Right hindlimb (tissue), 1 donor: ENCODE measurements at regions not wholly inside any gene's neighbourhood (a gene's known extent, or its start where the extent isn't known, plus 50 kb on each side); places are given as distances from the start of the nearest gene placed in this dataset.

Source experiments
- DNase-seq: peaks from one replicate; pipeline ENCODE4 v3.0.0-alpha.2; 2018

DNA sequence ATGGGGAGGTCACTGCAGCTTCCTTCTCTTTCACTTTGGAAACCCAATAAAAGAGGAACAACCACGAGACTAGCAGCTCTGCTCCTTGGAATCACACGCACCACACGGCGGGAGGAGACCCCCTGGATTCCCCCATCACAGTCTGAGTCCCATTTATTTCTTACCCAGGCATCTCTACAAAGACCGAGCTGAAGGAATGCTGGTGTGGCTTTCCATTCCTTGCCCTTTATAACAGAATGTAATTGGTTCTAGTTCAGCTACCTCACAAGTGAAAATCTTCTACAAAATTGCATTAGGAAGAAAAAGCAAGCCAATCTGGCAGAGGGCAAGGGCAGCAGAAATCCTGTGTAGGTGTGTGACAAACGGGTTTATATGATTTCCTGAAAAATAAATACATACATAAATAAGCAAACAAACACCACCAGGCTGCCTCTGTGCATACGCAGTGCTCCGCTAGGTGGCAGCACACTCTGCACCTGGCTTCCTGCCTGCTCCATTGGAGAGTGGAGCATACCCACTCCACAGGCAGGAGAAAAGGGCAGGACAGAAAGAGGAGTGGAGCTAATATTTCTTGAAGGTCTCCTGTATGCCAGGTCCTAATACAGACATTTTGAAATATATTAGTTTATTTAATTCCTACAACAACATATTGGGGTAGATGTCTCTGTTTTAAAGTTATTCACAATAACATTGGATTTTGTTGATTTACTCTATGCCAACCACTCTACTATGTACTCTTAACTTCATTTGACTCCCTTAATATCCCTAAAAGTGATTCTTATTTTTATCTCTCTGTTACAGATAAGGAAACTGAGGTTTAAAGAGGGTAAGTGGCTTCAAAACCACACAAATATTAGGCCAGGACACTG lies 673.1 kb downstream of the KCNA4 start:
- DNase-seq = peak; percentile 52

DNA sequence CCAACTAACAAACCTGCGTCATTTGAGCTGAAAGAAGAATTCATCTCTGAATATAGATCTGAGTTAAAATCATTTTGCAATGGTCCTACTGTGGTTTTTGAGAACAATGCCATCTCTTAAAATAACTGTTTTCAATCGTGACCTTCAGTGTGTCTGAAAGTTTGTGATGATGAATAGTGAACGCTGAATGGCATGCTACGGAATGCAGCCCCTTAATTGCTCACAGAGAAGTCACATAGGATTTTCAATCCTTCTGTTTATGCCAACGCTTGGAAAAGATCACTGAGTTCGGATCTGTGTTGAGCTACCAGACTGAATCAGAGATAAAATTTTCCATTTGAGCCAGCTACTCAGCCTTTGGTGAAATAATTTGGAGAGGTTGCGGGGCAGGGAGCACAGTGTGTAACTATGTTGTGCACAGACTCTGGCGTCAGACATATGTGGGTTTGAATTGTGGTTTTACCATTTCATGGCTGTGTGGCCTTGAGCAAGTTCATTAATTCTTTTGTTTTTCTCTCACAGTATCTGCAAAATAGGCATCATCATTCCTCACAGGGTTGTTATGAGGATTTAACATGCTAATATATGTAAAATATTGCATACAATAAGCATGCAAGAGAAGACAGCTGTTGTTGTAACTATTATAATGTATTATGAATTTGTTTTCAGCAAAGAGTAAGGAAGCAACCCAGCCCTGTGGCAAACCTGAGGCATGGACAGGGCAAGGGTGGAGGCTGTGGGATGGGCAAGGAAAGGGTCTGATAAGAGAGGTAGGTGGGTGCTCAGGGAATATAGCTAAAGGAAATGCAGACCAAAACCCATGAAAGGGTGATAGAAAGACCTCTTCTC lies 679.9 kb downstream of the KCNA4 start:
- DNase-seq = no peak

DNA sequence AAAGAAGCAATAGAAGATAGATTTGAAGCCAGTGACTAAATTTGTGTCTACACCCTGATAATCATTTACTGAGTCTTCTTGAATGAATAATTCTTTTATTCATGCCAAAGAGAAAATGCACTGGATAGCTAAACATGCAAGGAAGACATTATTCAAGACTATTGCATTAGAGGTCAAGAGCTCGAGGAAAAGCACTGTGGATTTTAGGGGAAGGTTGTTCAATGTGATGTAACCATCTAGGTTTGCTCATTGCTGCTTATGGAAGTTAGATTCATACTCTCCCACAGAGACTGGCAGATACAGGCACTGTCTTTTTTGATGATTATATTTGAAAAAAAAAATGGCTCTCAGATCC lies 682.1 kb downstream of the KCNA4 start:
- DNase-seq = no peak

DNA sequence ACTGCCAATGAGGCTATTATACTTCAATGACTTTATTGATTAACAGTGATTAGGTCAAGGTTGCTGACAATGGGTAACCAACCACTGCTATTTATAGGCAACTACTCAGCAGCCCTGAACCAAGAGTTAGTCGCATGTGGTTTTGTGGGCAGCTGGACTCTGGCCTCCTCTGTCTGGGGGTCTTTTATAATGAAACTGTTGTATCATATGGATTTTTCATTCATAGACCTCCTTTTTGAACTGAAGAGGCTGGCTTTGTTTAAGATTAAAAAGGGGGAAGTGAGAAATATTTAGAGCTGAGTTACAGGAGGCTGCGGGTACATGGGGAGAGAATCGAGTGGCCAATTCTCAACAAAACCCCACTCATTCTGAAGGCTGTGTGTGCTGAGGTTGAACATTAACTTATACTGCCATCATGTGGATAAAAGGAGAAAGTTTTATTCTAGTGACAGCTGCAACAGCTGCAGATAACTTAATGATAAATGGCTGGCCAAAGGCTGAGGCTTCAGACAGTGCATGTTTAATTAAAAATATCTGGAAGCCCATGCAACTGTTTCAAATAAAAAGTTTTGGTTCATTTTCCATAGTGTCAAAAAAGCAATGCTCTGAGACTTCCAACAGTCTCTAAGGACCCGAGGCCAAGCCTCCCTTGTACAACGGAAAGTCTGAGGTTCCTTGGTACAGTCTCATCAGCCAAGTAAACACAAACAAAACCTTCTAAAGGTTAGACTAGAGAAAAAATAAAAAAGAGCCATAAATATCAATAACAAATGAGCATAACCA lies 682.6 kb downstream of the KCNA4 start:
- DNase-seq = no peak

DNA sequence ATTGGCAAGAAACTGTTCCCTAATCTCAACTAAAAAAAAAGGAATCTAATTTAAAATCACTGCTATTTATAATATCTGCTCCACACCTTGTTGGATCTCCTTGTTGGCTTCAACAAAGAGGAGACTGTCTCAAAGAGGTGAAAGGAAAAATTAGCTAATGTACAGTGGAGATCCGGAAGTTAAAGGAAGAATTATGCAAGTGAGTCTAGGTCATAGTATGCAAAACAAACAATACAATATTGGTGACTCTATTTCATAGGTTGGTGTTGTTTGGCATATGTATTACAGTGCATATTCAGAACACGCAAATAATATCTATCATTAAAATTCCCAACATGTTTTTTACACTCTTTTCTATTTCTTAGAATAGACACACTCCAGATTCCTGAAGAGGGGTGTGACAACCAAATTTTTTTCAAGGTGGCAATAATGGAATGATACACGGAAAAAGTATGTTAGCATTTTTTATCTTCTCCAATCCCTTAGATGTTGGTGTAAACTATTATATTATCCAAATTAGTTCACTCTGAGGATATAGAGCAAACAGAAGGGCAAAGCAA lies 685.3 kb downstream of the KCNA4 start:
- DNase-seq = no peak

DNA sequence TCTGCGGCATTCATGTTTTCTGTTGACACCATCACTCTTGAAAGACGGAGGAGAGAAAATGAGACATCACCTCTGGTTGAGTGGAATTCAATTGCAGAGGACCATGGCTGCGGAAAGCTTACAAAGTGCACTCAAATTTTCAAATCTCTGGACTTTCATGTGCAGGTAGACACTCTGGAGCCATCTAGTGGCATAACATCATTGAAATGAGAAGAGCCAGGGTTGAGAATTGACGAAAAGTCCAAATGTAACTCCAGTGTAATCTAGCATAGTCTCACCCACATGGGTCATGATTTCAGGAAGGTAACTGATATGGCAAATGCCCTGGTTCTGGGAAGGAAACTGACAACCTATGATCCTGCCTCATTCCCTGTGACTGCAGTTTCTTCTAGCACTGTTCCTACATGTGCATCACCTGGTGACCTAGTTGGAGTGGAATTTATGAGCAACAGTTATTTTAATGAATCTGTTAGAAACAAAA lies 687.8 kb downstream of the KCNA4 start:
- no peak for DNase-seq

DNA sequence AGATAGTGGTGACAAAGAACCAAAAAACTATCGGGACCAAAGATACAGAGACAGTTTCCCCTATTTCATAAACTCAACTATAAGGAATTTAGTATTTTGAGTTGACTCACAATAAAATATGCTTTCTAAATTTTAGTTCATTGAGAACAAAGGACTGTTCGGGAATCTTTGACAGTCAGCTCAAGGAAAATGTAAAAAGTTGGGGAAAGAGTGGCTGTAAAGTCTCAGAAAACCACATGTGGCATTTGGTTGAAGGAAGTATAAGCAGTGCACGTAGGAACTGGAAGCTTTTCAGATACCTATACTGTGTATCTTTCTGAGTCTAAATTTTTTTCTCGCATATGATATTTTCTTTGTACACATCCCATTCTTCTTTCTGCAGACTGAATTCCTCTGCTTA lies 688.9 kb downstream of the KCNA4 start:
- no peak for DNase-seq

DNA sequence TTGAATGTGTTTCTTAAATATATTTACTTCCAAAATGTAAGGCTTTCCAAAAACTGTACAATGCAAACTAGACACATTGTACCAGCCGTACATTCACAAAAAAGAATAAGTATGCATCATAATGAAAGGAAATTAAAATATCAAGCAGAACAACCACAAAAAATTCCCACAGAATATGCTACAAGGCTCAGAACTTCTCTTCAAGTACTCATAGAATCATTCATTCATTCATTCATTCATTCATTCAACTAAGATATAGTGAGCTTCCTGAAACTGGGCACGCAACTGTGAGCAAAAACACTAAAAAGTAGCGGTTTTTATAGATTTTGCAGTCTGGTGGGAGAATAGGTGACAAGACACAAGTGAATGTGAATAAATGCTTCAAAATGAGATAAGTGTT lies 690.1 kb downstream of the KCNA4 start:
- no peak for DNase-seq

DNA sequence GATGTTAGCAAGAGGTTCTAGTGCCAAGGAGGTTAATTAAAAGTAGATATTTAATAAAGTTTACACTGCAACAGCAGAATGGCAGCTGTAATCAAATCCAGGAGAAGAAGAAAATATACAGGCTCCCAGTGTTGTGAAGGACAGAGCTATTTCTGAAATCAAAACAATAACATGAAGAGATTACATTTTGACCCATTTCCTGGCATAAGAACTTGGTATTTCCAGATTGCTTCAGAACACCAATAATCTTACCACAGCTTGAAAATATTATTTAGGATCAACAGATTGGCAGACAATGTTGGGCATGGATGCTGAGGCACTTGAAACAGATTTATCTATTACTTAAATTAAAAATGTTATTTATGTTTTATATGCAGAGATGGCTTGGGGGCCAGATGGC lies 692.5 kb downstream of the KCNA4 start:
- DNase-seq = no peak

DNA sequence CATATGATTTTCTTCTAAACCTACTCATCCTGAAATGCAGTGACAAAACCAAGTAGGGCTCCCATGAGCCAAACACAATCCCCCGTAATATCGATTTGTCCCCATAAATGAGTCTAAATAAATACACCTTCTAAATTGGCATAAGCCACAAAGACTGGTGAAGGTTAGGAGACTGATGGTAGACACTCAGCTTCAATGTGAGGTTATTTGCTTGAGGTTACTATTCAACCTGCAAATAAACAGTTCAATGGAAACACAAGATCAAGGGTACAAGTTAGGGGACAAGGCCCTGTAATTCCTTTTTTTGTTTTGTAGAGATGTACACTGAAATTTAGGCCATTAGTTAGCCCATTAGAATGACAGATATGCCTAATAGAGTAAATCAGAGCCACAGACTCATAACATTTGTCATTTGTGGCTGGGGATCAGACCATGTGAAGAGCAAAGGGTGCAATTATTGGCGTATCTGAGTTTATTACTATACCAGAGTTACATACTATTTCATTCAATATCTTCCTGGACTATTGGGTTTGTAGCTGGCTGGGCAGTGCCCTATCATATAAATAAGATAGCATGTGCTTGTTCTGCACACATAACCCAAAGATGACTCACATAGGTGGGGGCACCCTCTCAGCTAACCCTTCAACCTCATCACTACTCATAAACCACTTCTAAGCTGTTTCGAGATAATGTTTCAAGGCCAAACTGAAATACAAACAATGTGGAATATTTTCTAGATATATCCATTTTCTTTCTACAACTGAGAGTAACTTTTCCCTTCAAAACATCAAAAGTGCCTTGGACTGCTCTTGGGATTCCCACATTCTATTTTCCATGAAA lies 695.3 kb downstream of the KCNA4 start:
- no peak for DNase-seq

DNA sequence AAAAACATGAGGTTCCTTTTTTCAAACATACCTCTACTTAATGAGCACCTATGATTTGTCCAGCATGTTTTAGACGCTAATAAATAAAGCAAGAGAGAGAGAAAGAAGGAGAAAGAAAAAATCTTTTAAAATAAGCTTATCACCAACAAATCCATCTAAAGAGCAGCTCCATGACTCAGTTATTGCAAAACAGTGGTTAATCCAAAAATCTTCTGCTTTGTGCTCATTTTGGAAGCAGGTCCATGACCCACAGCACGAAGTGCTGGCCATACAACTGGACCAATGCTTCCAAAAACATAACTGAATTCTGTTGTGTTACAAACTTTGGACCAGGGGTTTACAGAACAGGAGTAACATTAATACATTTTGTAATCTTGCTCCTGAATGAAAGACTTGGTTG lies 696.6 kb downstream of the KCNA4 start:
- DNase-seq = no peak

DNA sequence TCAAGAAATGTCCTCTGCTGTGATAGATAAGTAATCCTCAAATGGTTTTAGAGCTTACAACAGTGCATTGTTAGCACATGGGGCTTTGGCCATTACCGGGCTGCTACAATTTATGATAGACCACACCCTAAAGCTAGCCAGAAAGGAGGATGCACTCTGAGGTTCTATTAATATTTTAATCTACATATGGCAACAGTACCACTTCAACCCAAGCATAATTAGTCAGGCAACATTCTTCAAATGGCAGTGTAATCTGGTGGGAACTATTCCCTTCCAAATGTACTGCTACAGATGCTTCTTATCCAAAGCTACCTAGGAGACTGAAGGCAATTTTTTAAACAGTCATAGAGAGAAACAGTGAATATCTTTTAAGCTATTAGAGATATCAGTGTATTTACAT lies 697.6 kb downstream of the KCNA4 start:
- DNase-seq = no peak

DNA sequence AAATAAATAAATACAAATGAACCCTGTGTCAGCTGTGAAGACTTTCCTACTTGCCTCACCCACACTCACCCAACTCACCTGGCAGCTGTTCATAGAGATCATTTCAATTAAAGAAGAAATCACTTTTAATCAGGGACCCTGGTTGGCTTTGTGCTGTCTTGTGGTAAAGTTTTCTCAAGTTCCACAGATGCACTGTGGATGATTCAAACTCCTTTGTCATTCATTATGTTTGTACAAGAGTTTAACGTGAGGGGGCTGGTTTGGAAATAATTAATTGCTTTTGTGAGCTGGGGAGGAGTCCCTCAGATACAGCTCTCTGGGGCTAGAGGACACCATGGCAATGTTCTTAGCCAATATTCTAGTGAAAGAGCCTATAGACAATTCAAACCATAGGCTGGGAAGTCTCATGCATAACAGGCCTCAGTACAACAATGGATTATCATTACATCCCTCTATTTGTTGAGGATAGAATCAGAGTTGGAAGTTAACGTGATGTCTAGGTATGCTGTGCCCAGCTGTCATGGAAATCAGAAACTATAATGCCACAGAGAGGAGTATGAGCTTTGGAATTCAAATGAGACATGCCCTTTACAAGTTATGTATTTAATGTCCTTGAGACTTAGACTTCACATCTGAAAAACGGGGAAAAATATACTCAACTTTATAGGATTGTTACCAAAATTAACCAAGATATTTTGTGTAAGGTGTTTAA lies 698.5 kb downstream of the KCNA4 start:
- no peak for DNase-seq

DNA sequence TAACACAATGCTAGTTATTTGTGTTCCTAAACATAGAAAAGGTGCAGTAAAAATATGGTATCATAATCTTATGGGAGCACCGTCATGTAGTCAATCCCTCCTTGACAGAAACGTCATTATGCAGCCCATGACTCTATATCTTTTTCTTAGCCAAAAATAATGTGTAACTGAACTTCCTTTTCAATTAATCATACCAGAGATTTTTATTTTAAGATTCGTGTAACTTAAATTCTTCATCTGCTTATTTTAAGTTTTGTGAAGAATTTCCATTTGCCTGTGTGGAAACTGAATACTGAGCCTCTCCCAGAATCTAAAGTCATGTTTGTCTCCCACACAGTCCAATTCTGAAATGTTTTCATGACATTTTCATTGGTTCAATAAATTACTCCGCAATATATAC lies 699.1 kb downstream of the KCNA4 start:
- DNase-seq = no peak

DNA sequence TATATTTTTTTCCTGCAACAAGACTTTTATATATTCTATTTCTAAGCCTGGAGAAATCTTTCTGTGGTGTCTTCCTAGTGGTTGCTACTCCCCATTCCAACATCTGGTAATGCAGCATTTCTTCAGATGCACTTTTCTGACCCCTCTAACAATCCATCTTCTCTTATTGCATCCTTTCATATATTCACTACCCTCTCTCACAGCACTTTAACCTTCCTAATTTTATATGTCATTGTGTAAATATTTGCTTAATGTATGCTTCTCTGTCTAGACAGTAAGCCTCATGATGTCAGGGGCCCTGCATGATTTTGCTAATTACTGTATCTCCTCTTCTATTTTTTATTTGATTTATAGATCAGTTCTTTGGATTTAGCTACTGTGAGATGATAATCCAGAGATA lies 701.6 kb downstream of the KCNA4 start:
- no peak for DNase-seq

DNA sequence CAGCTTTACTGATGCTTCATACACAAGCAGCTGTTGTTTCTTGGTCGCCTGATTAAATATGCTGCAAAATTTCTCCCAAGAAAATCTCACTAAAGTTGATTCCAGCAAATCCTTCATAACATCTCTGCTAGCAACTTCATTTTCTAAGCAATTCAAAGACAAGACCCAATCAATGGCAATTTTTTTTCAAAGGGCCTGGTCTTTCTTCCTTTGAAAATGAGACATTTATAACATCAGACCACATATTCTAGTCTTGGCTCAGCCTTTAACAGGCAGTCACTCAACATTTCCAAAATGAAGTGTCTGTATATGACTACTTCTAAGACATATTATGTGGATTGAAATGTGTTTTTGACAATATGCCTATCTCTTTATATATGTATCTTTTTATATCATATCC lies 702.6 kb downstream of the KCNA4 start:
- DNase-seq = no peak

DNA sequence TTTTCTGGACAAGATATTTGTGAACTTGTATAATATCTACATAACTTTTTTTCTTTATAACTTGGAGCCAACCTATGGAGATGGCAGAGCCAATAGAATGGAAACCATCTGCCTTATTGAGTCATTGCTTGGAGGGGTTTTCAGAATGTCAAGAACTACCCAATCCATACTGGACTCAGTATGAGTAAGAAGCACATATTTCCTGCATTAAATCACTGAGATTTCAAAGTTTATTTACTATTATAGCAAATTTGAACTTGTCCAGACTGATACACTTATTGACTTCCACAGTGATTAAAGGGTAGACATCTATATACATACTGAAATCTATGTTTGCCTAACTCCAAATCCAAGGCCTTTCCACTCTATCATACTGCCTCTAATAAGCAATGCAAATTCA lies 704.0 kb downstream of the KCNA4 start:
- no peak for DNase-seq

DNA sequence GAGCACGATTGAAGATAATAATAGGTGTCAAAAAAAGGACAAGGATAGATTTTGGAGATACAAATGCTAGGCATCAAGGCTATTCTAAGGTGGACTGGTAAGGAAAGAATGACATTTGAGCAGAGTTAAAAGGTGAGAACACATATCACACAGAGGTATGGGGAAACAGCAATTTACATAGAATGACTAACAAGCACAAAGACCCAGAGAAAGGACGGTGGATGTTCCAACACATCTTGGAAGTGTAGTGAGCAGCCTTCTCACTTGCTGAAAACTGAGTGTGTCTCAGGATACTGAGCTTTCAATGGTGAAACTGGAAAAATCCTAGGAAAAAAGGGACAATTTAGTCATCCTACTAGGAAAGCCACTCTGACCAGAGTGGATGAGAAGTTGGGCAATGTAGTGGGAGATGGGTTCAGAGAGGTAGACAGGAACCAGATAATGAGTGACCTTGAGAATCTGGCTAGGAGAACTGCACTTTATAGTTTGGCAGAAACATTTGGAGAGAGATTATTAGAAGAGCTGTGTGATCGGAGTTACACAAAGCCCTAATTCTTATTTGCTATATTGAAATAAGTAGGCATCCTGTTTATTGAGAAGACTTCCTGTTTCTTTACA lies 706.0 kb downstream of the KCNA4 start:
- no peak for DNase-seq

DNA sequence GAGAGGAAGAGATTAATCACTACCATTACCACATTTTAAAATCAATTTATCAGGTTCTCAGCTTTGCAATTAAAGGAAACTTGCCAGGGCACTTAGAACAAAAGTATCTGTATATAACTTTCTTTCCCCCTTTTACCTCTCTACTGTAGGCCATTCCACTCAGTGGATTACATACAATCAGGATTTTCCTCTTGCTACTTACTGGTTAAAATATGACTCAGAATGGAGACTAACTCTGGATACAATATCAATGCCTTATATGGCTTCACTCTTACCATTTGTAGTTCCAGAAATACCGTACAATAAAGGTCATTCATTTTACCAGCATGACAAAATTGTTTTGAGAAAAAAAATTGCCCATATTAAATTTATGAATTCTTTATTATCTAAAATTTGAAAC lies 706.8 kb downstream of the KCNA4 start:
- no peak for DNase-seq

DNA sequence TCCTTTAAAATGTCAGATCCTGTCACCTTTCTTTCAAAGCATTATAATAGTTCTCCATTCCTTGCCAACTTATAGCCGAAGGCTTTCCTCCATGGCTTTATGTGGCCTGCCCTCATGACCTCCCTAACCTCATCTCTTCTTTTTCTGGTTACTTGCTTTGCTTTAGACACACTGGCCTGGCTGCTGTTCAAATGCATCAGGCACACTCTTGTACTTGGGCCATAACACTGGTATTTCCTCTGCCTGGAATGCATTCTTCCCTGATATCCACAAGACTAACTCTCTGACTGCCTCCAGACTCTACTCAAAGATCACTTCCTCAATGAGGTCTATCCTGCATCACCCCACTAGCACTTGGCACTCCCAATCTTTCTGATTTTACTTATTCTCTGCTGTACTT lies 710.3 kb downstream of the KCNA4 start:
- no peak for DNase-seq
